GM21447 (cell line): ENCODE measurements at regions not wholly inside any gene's neighbourhood (a gene's known extent, or its start where the extent isn't known, plus 50 kb on each side); places are given as distances from the start of the nearest gene placed in this dataset.

Experiments
- ATAC-seq: cut with Tn5 transposase; IDR thresholded peaks from one replicate; pipeline ENCODE4 v1.9.1; 2021; ENCODE audit not compliant: unreplicated experiment

- ATAC-seq = no peak
Measured at GRCh38 chr13:82850644-82851043, 1031.6 kb downstream of the SLITRK1 start.

- ATAC-seq = no peak
Measured at GRCh38 chr13:82848766-82849165, 1033.5 kb downstream of the SLITRK1 start.

- ATAC-seq = no peak
Measured at GRCh38 chr13:82847595-82847994, 1034.7 kb downstream of the SLITRK1 start.

GRCh38 chr13:82833923-82834322 lies 1048.4 kb downstream of the SLITRK1 start:
- ATAC-seq = no peak

GRCh38 chr13:82829040-82829439 lies 1053.2 kb downstream of the SLITRK1 start:
- no peak for ATAC-seq

- no peak for ATAC-seq
Measured at GRCh38 chr13:82827724-82828123, 1054.5 kb downstream of the SLITRK1 start.

- no peak for ATAC-seq
Measured at GRCh38 chr13:82822935-82823334, 1059.3 kb downstream of the SLITRK1 start.

GRCh38 chr13:82817133-82817532 lies 1065.1 kb downstream of the SLITRK1 start:
- no peak for ATAC-seq

GRCh38 chr13:82815791-82816190 lies 1066.5 kb downstream of the SLITRK1 start:
- no peak for ATAC-seq

GRCh38 chr13:82803341-82803740 lies 1078.9 kb downstream of the SLITRK1 start:
- no peak for ATAC-seq

- ATAC-seq = no peak
Measured at GRCh38 chr13:82802528-82802927, 1079.7 kb downstream of the SLITRK1 start.

GRCh38 chr13:82800391-82800790 lies 1081.9 kb downstream of the SLITRK1 start:
- ATAC-seq = no peak

- no peak for ATAC-seq
Measured at GRCh38 chr13:82797876-82798275, 1084.4 kb downstream of the SLITRK1 start.

- ATAC-seq = no peak
Measured at GRCh38 chr13:82791035-82791434, 1091.2 kb downstream of the SLITRK1 start.

- no peak for ATAC-seq
Measured at GRCh38 chr13:82772816-82773215, 1109.5 kb downstream of the SLITRK1 start.

GRCh38 chr13:82766732-82767321 lies 1115.4 kb downstream of the SLITRK1 start:
- ATAC-seq = no peak

- ATAC-seq = no peak
Measured at GRCh38 chr13:82758044-82758443, 1124.2 kb downstream of the SLITRK1 start.

- ATAC-seq = no peak
Measured at GRCh38 chr13:82751206-82751605, 1131.1 kb downstream of the SLITRK1 start.

GRCh38 chr13:82749551-82749950 lies 1132.7 kb downstream of the SLITRK1 start:
- ATAC-seq = no peak

GRCh38 chr13:82747958-82748357 lies 1134.3 kb downstream of the SLITRK1 start:
- ATAC-seq = no peak

- ATAC-seq = no peak
Measured at GRCh38 chr13:82747291-82747690, 1135.0 kb downstream of the SLITRK1 start.

- ATAC-seq = no peak
Measured at GRCh38 chr13:82740442-82740841, 1141.8 kb downstream of the SLITRK1 start.

- no peak for ATAC-seq
Measured at GRCh38 chr13:82739881-82740280, 1142.4 kb downstream of the SLITRK1 start.
